SU-DHL-6 (cell line): ENCODE measurements at regions not wholly inside any gene's neighbourhood (a gene's known extent, or its start where the extent isn't known, plus 50 kb on each side); places are given as distances from the start of the nearest gene placed in this dataset.

Source experiments
- H2AFZ ChIP-seq: fragments of 200-600 bp; sonication (generic); 2 replicates; pipeline ENCODE4 v1.6.1; 2014; ENCODE audit warnings: low read depth, mild to moderate bottlenecking, moderate library complexity, mixed read lengths, antibody characterized with exemption, low read length; ENCODE audit not compliant: severe bottlenecking
- H3F3A ChIP-seq: fragments of 200-600 bp; shearing (Covaris generic); 2 replicates; pipeline ENCODE4 v1.6.0; 2016; ENCODE audit warnings: antibody characterized with exemption, mild to moderate bottlenecking; ENCODE audit not compliant: insufficient read depth
- H3K27ac ChIP-seq: fragments of 200-600 bp; sonication (generic); 2 replicates; pipeline ENCODE4 v1.5.1; 2016; ENCODE audit warnings: low read depth, mild to moderate bottlenecking, low read length, moderate library complexity, mixed read lengths
- H3K27me3 ChIP-seq: fragments of 200-600 bp; sonication (generic), shearing (Covaris generic); 2 replicates; pipeline ENCODE4 v1.6.0; 2014; ENCODE audit warnings: mild to moderate bottlenecking, low read length
- H3K36me3 ChIP-seq: fragments of 200-600 bp; sonication (generic); 2 replicates; pipeline ENCODE4 v1.6.1; 2014; ENCODE audit warnings: mild to moderate bottlenecking, low read length, mixed read lengths
- H3K4me2 ChIP-seq: fragments of 300-600, 200-600 bp; shearing (Covaris generic), sonication (generic); 2 replicates; pipeline ENCODE4 v1.6.0; 2014; ENCODE audit warnings: low read length, low read depth, mild to moderate bottlenecking; ENCODE audit not compliant: poor library complexity, severe bottlenecking
- H3K4me3 ChIP-seq: fragments of 200-600 bp; sonication (generic); 2 replicates; pipeline ENCODE4 v1.5.1; 2014; ENCODE audit warnings: antibody characterized with exemption, low read length, mild to moderate bottlenecking, mixed read lengths; ENCODE audit not compliant: insufficient read depth, poor library complexity, severe bottlenecking
- H3K79me2 ChIP-seq: fragments of 200-600 bp; sonication (generic); 2 replicates; pipeline ENCODE4 v1.6.1; 2014; ENCODE audit warnings: mild to moderate bottlenecking, low read length, moderate library complexity; ENCODE audit not compliant: insufficient read depth
- H3K9ac ChIP-seq: fragments of 200-600 bp; sonication (generic); 2 replicates; pipeline ENCODE4 v1.7.0; 2014; ENCODE audit warnings: mild to moderate bottlenecking, low read length
- H3K9me2 ChIP-seq: fragments of 200-600 bp; sonication (generic); replicated peaks from 2 replicates; pipeline ENCODE4 v1.6.1; 2014; ENCODE audit warnings: low read length; ENCODE audit not compliant: insufficient read depth
- H3K9me3 ChIP-seq: fragments of 200-600 bp; sonication (generic); 2 replicates; pipeline ENCODE4 v1.6.1; 2014; ENCODE audit warnings: low read length, mixed read lengths; ENCODE audit not compliant: insufficient read depth
- H4K20me1 ChIP-seq: fragments of 200-600 bp; sonication (generic); 2 replicates; pipeline ENCODE4 v1.6.1; 2014; ENCODE audit warnings: low read depth, mild to moderate bottlenecking, antibody characterized with exemption, low read length, moderate library complexity, mixed read lengths
- EZH2phosphoT487 ChIP-seq: fragments of 200-600 bp; sonication (generic), shearing (Covaris generic); conservative IDR thresholded peaks from 2 replicates; pipeline ENCODE4 v1.6.1; 2018; ENCODE audit warnings: mild to moderate bottlenecking, antibody characterized with exemption, low read length, moderate library complexity, mixed read lengths
- TF ChIP-seq, protein P1 (sequence below): fragments of 200-600 bp; sonication (generic); IDR thresholded peaks from one replicate; pipeline ENCODE4 v1.5.1; 2017; ENCODE audit warnings: antibody characterized with exemption, mild to moderate bottlenecking, low read length, moderate library complexity; ENCODE audit not compliant: insufficient read depth, poor library complexity, severe bottlenecking

DNA sequence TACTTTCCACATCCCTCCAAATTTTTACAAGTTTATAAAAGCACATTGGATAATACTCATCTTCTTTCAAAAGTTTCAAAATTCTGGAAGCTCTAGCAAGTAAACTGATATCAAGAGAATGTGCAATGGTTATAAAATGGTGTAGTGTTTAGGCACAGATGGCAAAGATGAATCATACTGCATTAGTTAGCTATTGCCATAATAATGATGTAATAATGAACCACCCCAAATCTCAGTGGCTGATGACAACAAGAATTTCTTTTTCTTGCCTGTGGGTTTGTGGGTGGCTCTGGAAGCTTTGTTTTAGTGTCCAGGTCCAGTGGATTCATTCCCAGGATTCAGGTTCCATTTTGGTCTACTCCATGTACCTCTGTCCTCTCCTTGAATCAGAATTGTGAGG, 319.0 kb downstream of the BRINP1 start:
- H2AFZ ChIP-seq, result no peak overlapping the region
- H3K27me3 ChIP-seq, result no peaks in the 10 kb centered on the region
- no peak overlapping the region for H3K9ac ChIP-seq
- H3K4me3 ChIP-seq, result no peak overlapping the region
- no peaks in the 10 kb centered on the region for H3F3A ChIP-seq
- no peak for TF ChIP-seq EZH2phosphoT487
- TF ChIP-seq, protein P1, sequence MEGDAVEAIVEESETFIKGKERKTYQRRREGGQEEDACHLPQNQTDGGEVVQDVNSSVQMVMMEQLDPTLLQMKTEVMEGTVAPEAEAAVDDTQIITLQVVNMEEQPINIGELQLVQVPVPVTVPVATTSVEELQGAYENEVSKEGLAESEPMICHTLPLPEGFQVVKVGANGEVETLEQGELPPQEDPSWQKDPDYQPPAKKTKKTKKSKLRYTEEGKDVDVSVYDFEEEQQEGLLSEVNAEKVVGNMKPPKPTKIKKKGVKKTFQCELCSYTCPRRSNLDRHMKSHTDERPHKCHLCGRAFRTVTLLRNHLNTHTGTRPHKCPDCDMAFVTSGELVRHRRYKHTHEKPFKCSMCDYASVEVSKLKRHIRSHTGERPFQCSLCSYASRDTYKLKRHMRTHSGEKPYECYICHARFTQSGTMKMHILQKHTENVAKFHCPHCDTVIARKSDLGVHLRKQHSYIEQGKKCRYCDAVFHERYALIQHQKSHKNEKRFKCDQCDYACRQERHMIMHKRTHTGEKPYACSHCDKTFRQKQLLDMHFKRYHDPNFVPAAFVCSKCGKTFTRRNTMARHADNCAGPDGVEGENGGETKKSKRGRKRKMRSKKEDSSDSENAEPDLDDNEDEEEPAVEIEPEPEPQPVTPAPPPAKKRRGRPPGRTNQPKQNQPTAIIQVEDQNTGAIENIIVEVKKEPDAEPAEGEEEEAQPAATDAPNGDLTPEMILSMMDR, result no peak
- no peaks in the 10 kb centered on the region for H3K79me2 ChIP-seq
- no peaks in the 10 kb centered on the region for H4K20me1 ChIP-seq
- H3K27ac ChIP-seq, result no peak overlapping the region
- no peaks in the 10 kb centered on the region for H3K9me3 ChIP-seq
- no peak overlapping the region for H3K4me2 ChIP-seq
- no peaks in the 10 kb centered on the region for H3K9me2 ChIP-seq
- no peaks in the 10 kb centered on the region for H3K36me3 ChIP-seq

DNA sequence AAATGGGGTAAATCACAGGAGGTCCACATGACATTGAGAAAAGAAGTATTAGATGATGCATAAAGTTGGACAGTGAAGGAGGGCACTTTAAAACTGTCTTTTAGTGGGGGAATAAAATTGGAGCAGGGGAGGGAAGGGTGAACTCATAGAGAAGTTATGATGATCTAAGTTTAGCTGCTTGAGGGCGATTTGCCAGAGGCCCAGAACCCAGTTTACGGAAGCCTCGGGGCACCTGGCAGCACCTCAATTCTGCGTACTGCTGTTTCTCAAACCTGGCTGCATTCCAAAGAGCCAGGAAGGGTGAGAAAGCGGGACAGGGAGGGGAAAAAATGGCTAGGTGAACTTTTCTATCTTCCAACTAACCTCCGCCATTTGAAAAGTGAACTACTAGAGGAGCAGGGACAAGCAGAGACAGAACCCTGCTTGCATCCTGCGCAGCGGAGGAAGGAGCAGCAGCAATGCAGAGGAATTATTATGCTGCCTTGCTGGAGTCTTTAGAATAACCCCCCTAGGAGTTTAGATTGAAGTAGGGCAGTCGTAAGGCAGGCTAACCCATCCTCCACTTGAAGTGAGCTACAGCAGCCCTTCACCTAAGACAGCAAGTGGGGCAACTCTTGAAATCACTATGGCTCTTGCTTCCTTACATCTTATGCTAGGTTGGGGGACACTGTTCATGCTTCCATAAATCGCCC, 316.8 kb downstream of the BRINP1 start:
- Histone ChIP-seq H3K79me2 (no peaks in the 10 kb centered on the region), H3K4me2 (no peak overlapping the region), H3F3A (no peaks in the 10 kb centered on the region), H3K4me3 (no peak overlapping the region), H2AFZ (no peak overlapping the region), H4K20me1 (no peaks in the 10 kb centered on the region), H3K9ac (no peak overlapping the region), H3K27ac (no peak overlapping the region), H3K9me3 (no peaks in the 10 kb centered on the region), H3K27me3 (no peaks in the 10 kb centered on the region), H3K9me2 (no peaks in the 10 kb centered on the region), H3K36me3 (no peaks in the 10 kb centered on the region)
- TF ChIP-seq, protein P1, result no peak
- TF ChIP-seq EZH2phosphoT487, result no peak

DNA sequence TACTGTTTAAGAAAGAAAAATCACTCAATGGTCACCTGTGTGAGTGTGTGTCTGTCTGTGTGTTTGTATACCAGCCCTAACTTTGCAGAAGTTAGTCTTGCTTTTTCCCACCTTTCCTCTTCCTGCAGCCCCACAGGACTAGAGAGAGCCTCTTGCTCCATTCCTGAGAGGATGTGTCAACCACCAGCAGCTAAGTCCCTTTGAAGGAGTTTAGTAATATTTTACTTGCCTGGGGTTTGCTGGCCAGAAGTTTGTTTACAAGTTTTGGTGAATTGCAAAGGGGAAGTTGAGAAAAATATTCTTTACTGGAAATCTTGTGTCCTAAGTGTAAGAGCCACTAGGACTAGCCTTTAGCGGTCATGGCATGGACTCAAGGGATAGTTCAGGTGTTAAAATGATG, 316.2 kb downstream of the BRINP1 start:
- Histone ChIP-seq H3K9me2 (no peaks in the 10 kb centered on the region), H3K9ac (no peak overlapping the region), H3K4me2 (no peak overlapping the region), H3K79me2 (no peaks in the 10 kb centered on the region), H3K36me3 (no peaks in the 10 kb centered on the region), H3F3A (no peaks in the 10 kb centered on the region), H3K9me3 (no peaks in the 10 kb centered on the region), H4K20me1 (no peaks in the 10 kb centered on the region), H3K27ac (no peak overlapping the region), H3K27me3 (no peaks in the 10 kb centered on the region), H3K4me3 (no peak overlapping the region), H2AFZ (no peak overlapping the region)
- TF ChIP-seq, protein P1, result no peak
- TF ChIP-seq EZH2phosphoT487, result no peak
